ENCODE measurements at regions not wholly inside any gene's neighbourhood (a gene's known extent, or its start where the extent isn't known, plus 50 kb on each side); places are given as distances from the start of the nearest gene placed in this dataset.

DNA sequence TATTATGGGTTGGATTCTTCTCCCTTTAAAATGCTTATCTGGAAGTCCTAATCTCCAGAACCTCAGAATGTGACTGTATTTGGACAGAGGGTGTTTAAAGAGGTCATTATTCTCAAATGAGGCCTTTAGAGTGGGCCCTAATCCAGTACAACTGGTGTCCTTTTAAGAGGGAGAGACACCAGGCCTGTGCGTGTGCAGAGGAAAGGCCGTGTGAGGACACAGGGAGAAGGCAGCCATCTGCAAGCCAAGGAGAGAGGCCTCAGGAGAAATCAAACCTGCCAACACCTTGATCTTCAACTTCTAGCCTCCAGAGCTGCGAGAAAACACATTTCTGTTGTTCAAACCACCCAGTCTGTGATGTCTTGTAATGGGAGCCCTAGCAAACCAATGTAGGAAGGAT lies 235.4 kb upstream of the MYO3A start (continued):
- TF ChIP-seq PHF8 (conservative IDR thresholded peaks at IDR 0.05; ENCODE audit: low read depth, low read length) (no peak), HDAC6 (IDR thresholded peaks at IDR 0.05; ENCODE audit: low read depth, low read length) (no peak), RAD21 (IDR thresholded peaks at IDR 0.05 in 1 of 2, conservative IDR thresholded peaks at IDR 0.05 in 1 of 2; ENCODE audit: low read depth in 2 of 2, low read length in 2 of 2) (no peak), SP2 (IDR thresholded peaks at IDR 0.05; ENCODE audit: low read length) (no peak), GTF2F1 (IDR thresholded peaks at IDR 0.05; ENCODE audit: borderline replicate concordance, low read depth, low read length) (no peak), JUND (IDR thresholded peaks at IDR 0.05; ENCODE audit: low read length) (no peak)
